ENCODE measurements at regions not wholly inside any gene's neighbourhood (a gene's known extent, or its start where the extent isn't known, plus 50 kb on each side); places are given as distances from the start of the nearest gene placed in this dataset.
A peak's percentile ranks its signal among the peaks of the same experiment; 100 is the strongest.

- H3K4me3 ChIP-seq (replicated peaks; ENCODE audit: insufficient read depth, low read length), result no peak overlapping the region
- no peak overlapping the region for H3K27ac ChIP-seq (replicated peaks)
- TF ChIP-seq GABPA (IDR thresholded peaks at IDR 0.05; ENCODE audit: low read depth) (no peak), REST (IDR thresholded peaks at IDR 0.05; ENCODE audit: insufficient replicate concordance, low read depth) (no peak), CTCF (IDR thresholded peaks at IDR 0.05; ENCODE audit: insufficient read depth, low read length) (no peak), POLR2AphosphoS5 (IDR thresholded peaks at IDR 0.05; ENCODE audit: low read depth) (no peak), SPI1 (IDR thresholded peaks at IDR 0.05; ENCODE audit: borderline replicate concordance, low read depth) (no peak)
- DNase-seq (ENCODE audit: low read depth in 1 of 2, low spot score in 1 of 2), result no peak
- no peaks in the 10 kb centered on the region for H3K27me3 ChIP-seq (ENCODE audit: insufficient read depth, poor library complexity, severe bottlenecking)
Observed at GRCh38 chr16:35881654-35882053, 2422.2 kb downstream of the TP53TG3F start.

GRCh38 chr16:35906440-35906839 lies 2447.0 kb downstream of the TP53TG3F start:
- no peaks in the 10 kb centered on the region for H3K27me3 ChIP-seq (ENCODE audit: insufficient read depth, poor library complexity, severe bottlenecking)
- no peak for TF ChIP-seq SPI1 (IDR thresholded peaks at IDR 0.05; ENCODE audit: borderline replicate concordance, low read depth)
- no peak overlapping the region for H3K4me3 ChIP-seq (replicated peaks; ENCODE audit: insufficient read depth, low read length)
- no peak for DNase-seq (ENCODE audit: low read depth in 1 of 2, low spot score in 1 of 2)
- no peak overlapping the region for H3K27ac ChIP-seq (replicated peaks)

GRCh38 chr16:35908152-35908551 lies 2448.7 kb downstream of the TP53TG3F start:
- Histone ChIP-seq H3K27ac (replicated peaks) (no peak overlapping the region), H3K4me3 (replicated peaks; ENCODE audit: insufficient read depth, low read length) (no peak overlapping the region), H3K27me3 (ENCODE audit: insufficient read depth, poor library complexity, severe bottlenecking) (no peaks in the 10 kb centered on the region)
- no peak for DNase-seq (ENCODE audit: low read depth in 1 of 2, low spot score in 1 of 2)
- no peak for TF ChIP-seq SPI1 (IDR thresholded peaks at IDR 0.05; ENCODE audit: borderline replicate concordance, low read depth)
- no peak for TF ChIP-seq REST (IDR thresholded peaks at IDR 0.05; ENCODE audit: insufficient replicate concordance, low read depth)
- no peak for TF ChIP-seq GABPA (IDR thresholded peaks at IDR 0.05; ENCODE audit: low read depth)
- no peak for TF ChIP-seq CTCF (IDR thresholded peaks at IDR 0.05; ENCODE audit: insufficient read depth, low read length)
- TF ChIP-seq POLR2AphosphoS5 (IDR thresholded peaks at IDR 0.05; ENCODE audit: low read depth), result no peak

DNA sequence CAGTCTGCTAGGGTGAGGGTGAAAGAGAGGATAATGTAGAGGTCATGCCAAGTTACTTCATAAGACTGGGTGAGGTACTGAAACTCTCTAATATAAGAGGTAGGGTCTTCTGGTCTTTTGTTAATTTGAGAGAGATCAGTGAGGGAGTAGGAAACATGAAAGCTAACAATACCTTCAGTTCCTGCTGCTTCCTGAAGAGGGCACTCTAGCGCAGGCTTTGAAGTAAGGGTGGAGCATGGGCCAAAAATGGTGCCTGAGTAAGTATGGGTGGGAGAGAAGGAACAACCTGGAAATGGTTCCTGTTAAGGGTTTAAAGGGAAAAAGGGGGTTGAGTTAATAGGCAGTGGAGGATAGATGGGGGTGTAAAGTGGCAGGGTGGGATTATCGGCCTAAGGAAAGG lies 2449.5 kb downstream of the TP53TG3F start:
- DNase-seq (ENCODE audit: low read depth in 1 of 2, low spot score in 1 of 2), result peak; percentile 3 to 35
- no peak overlapping the region for H3K27ac ChIP-seq (replicated peaks)
- TF ChIP-seq CTCF (IDR thresholded peaks at IDR 0.05; ENCODE audit: insufficient read depth, low read length) (peak; percentile 13), SPI1 (IDR thresholded peaks at IDR 0.05; ENCODE audit: borderline replicate concordance, low read depth) (no peak)
- H3K4me3 ChIP-seq (replicated peaks; ENCODE audit: insufficient read depth, low read length), result no peak overlapping the region
- H3K27me3 ChIP-seq (ENCODE audit: insufficient read depth, poor library complexity, severe bottlenecking), result no peaks in the 10 kb centered on the region
